AG04449 (cell line): ENCODE measurements at regions not wholly inside any gene's neighbourhood (a gene's known extent, or its start where the extent isn't known, plus 50 kb on each side); places are given as distances from the start of the nearest gene placed in this dataset.

Source experiments
- CTCF ChIA-PET: fragments of 350-600 bp; formaldehyde crosslinking; extraction: SDS; loops from one replicate; lab custom pipeline; 2021; ENCODE audit warnings: antibody characterized with exemption; lab: Yijun Ruan, JAX
- POLR2A ChIA-PET: fragments of 400-600, 350-600 bp; formaldehyde crosslinking; extraction: SDS; loops from one replicate; lab custom pipeline; 2020; ENCODE audit warnings: antibody characterized with exemption, inconsistent platforms; lab: Yijun Ruan, JAX
- DNase-seq: peaks from one replicate; pipeline ENCODE4 v3.0.0-alpha.2; 2010; ENCODE audit warnings: low read depth, low spot score
- H3K4me3 ChIP-seq: 2 replicates; pipeline ENCODE4 v1.5.1; 2011; ENCODE audit warnings: low read depth, mild to moderate bottlenecking, control low read depth, low read length
- CTCF ChIP-seq: IDR thresholded peaks from one replicate; pipeline ENCODE4 v1.5.1; 2011; ENCODE audit warnings: mild to moderate bottlenecking, moderate library complexity, low read length, control low read depth, inconsistent platforms; ENCODE audit not compliant: insufficient read depth; ENCODE audit errors: missing control alignments

GRCh38 chr2:120832296-120833070 is 96.8 kb downstream of the GLI2 start:
- CTCF ChIA-PET: interaction anchor here (1.2 kb wide), 4 partner anchors 9 to 245 kb away, joined by 3 to 4 read pairs (median 4); no protein-coding TSS in a partner anchor
- POLR2A ChIA-PET: no interaction called here
- TF ChIP-seq CTCF: no peak
- no peak for DNase-seq
- H3K4me3 ChIP-seq: no peak overlapping the region

GRCh38 chr2:120833127-120833675 is 97.5 kb downstream of the GLI2 start:
- TF ChIP-seq CTCF: no peak
- H3K4me3 ChIP-seq: no peak overlapping the region
- no peak for DNase-seq
- CTCF ChIA-PET: interaction anchor here (1.2 to 2.4 kb wide), 5 partner anchors 8 to 244 kb away, joined by 3 to 6 read pairs (median 4); no protein-coding TSS in a partner anchor
- POLR2A ChIA-PET: no interaction called here

GRCh38 chr2:120834206-120834605 is 98.5 kb downstream of the GLI2 start:
- DNase-seq: no peak
- no peak overlapping the region for H3K4me3 ChIP-seq
- ChIA-PET CTCF (interaction anchor here (1.5 to 2.4 kb wide), 2 partner anchors 99 to 238 kb away, joined by 3 to 6 read pairs; no protein-coding TSS in a partner anchor), POLR2A (no interaction called here)
- TF ChIP-seq CTCF: no peak

GRCh38 chr2:120836281-120836680 is 100.6 kb downstream of the GLI2 start:
- CTCF ChIA-PET: interaction anchor here (1.0 to 2.3 kb wide), 2 partner anchors 13 to 235 kb away, joined by 3 to 5 read pairs; no protein-coding TSS in a partner anchor
- DNase-seq: no peak
- TF ChIP-seq CTCF: no peak
- no peak overlapping the region for H3K4me3 ChIP-seq
- POLR2A ChIA-PET: no interaction called here

- DNase-seq: no peak
- no peak overlapping the region for H3K4me3 ChIP-seq
- CTCF ChIA-PET: interaction anchor here (0.8 to 1.8 kb wide), 2 partner anchors 8 to 15 kb away, joined by 3 to 7 read pairs; no protein-coding TSS in a partner anchor
- TF ChIP-seq CTCF: no peak
- POLR2A ChIA-PET: no interaction called here
Measured at GRCh38 chr2:120840795-120841487, 105.3 kb downstream of the GLI2 start.
